Fibroblast of pulmonary artery (primary cell): ENCODE measurements at regions not wholly inside any gene's neighbourhood (a gene's known extent, or its start where the extent isn't known, plus 50 kb on each side); places are given as distances from the start of the nearest gene placed in this dataset.

Source experiments
- DNase-seq: peaks from one replicate; pipeline ENCODE4 v3.0.0-alpha.2; 2010; ENCODE audit warnings: low read depth
- H3K4me3 ChIP-seq: replicated peaks from 2 replicates; pipeline ENCODE4 v1.5.1; 2011; ENCODE audit warnings: low read depth, mild to moderate bottlenecking, control low read depth, low read length, moderate library complexity
- TF ChIP-seq, protein P1 (sequence below): IDR thresholded peaks from 2 replicates; pipeline ENCODE4 v1.5.1; 2011; ENCODE audit warnings: mild to moderate bottlenecking, control low read depth, low read length, inconsistent platforms; ENCODE audit errors: missing control alignments

DNA sequence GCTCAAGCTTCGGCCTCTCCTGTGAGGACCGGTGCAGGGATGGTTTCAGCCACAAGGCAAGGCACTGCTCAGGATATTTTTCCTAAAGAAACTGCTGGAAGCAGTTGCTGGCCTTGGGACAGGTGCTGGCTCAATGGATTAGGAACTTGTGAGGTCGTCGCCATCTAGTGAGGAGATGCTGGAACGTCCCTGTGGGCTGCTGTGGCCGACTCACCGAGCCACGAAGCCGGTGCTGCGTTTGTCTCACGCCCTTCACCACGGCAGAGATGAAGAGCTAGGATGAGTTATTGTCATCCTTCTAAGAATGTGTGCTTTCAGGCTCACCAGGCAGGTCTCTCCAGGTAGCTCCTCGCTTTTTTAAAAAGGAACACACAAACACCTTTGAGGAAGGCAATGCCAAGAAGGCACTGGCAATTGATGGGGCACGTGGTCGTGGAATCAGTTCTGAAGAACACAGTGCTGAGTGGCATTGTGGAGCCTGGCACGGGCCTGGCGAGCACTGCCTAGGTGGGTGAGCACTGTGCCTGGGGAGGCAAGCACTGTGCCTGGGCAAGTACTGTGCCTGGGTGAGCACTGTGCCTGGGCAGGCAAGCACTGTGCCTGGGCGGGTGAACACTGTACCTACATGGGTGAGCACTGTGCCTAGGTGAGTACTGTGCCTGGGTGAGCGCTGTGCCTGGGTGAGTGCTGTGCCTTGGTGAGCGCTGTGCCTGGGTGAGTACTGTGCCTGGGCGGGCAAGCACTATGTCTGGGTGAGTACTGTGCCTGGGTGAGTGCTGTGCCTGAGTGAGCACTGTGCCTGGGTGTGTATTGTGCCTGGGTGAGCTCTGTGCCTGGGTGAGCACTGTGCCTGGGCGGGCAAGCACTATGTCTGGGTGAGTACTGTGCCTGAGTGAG, 140.4 kb downstream of the TEX29 start:
- DNase-seq: peak; percentile 42
- no peak overlapping the region for H3K4me3 ChIP-seq
- TF ChIP-seq, protein P1, sequence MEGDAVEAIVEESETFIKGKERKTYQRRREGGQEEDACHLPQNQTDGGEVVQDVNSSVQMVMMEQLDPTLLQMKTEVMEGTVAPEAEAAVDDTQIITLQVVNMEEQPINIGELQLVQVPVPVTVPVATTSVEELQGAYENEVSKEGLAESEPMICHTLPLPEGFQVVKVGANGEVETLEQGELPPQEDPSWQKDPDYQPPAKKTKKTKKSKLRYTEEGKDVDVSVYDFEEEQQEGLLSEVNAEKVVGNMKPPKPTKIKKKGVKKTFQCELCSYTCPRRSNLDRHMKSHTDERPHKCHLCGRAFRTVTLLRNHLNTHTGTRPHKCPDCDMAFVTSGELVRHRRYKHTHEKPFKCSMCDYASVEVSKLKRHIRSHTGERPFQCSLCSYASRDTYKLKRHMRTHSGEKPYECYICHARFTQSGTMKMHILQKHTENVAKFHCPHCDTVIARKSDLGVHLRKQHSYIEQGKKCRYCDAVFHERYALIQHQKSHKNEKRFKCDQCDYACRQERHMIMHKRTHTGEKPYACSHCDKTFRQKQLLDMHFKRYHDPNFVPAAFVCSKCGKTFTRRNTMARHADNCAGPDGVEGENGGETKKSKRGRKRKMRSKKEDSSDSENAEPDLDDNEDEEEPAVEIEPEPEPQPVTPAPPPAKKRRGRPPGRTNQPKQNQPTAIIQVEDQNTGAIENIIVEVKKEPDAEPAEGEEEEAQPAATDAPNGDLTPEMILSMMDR: peak; percentile 37

DNA sequence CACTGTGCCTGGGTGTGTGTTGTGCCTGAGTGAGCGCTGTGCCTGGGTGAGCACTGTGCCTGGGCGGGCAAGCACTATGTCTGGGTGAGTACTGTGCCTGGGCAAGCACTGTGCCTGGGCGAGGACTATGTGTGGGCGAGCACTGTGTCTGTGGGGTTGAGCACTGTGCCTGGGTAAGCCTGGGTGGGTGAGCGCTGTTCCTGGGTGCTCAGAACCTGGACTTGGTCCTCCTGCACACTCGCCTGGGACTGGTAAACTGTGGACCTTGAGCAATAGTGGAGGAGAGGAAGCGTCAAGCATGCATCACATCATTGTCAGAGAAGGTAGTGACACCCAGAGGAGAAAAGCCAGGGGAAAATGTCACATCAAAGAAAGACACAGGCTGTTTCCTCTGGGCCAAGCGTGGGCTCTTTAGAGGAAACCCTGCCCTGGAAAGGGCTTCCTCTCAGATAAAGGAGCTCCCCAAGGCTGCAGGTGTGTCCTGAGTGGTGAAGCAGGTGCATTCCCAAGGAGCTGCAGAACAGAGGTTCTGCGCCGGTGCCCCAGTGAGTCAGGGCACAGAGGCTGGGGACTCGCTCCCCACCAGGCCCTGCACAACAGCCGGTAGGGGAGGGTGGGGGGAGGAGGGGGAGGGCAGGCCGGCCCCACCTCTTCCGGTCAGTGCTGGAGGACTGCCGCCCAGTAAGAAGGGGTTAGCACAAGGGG, 141.2 kb downstream of the TEX29 start:
- TF ChIP-seq, protein P1: no peak
- no peak overlapping the region for H3K4me3 ChIP-seq
- no peak for DNase-seq

DNA sequence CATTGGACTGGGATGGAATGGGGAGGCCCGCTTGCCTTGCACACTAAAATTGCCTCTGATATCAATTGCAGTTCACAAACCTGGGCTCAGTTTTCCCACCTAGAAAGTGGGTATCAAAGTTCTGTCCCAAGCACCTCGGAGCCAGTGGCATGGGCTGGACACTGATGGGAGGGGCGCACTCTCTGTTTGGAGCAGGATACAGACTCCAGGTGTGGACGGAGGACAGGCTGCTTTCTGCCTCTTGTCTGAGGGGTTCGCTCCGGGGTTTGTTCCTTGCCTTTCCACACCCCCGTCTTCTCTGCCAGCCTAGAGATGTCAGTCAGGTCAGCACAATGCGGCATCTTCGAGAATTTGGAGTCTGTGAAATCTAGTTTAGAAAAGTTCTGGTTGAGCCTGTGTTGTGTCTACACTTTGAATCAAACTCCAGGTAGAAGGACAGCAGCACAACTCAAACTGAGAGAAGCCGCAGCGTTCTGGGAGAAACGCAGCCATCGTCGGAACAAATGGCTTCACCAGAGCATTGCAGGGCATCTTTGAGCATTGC, 141.9 kb downstream of the TEX29 start:
- TF ChIP-seq, protein P1: no peak

DNA sequence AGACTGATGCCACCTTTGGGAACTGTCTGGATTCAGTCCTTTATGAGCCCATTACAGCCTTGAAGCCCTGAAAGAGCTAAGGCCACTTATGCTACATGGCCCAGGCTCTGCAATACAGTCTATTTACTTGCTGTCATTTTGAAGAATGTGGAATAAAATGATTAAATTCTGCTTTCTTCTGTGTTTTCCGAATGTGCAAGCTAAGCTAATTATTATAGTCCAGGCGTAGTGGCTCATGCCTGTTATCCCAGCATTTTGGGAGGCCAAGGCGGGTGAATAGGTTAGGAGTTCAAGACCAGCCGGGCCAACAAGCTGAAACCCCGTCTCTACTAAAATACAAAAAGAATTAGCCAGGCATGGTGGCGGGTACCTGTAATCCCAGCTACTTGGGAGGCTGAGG, 142.5 kb downstream of the TEX29 start:
- TF ChIP-seq, protein P1: no peak
- H3K4me3 ChIP-seq: no peak overlapping the region
- no peak for DNase-seq

More for the DNA sequence above, 141.9 kb downstream of the TEX29 start:
- DNase-seq: no peak
- no peak overlapping the region for H3K4me3 ChIP-seq

DNA sequence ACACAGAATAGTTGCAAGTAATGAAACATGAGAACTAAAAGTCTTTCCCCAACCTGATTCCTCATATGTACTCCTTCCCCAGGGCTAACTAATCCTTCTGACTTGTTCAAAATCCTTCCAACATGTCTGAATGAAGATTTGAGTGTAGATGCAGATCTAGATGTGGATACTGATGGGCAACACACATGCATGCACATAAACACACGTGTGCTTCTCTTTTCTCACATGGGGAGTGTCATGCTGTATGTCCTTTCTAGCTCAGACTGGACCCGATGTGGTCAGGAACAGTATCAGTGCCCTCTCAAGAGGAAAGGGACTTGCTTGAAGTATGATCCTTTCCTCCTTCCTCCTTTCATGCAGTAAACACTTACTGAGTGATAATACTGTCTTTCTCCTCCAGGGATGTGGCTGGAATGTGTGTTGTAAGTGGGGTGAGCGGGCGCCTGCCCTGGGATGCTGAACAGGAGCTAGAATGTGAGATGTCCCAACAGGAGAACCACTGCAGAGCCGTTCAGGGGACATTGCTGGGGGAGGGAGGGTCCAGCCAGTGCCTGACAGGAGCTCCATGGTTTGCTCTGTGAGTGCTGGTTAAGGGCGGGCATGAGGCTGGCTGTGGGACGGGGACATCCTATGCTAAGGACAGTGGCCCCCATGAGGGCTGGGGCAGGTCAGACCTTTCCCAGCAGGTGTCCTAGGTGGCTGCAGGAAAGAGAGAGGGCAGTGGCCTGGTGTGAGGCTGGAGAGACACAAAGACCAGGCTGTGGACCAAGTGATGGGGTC, 146.9 kb downstream of the TEX29 start:
- H3K4me3 ChIP-seq: no peak overlapping the region
- TF ChIP-seq, protein P1: no peak
- no peak for DNase-seq
